ENCODE measurements at regions not wholly inside any gene's neighbourhood (a gene's known extent, or its start where the extent isn't known, plus 50 kb on each side); places are given as distances from the start of the nearest gene placed in this dataset.

DNA sequence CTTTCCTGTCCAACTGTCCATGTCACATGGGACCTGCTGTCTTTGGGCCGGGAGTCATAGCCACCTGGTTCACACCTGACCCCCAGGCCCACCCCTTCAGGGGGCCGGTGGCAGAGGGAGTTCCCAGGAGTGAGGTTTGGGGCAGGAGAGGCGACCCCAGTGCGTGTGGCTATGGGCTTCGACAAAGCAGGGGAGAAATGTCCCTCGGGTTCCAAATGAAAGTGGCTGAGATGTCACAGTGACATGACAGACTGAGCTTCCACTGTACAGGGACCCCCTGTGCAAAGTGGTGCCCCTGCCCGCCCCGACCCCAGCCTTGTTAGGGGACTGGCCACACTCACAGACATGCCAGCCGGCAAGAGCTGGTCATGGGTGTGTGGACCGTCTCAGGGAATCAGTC, 1297.0 kb downstream of the BRD1 start:
- H3K27ac Mint-ChIP-seq = no peak overlapping the region
- no peaks in the 10 kb centered on the region for H3K9me3 ChIP-seq (ENCODE audit: control insufficient read depth, insufficient read depth, low read length)
- intact Hi-C loops (cut with micrococcal nuclease) = no loop called here
- H3K27me3 Mint-ChIP-seq (ENCODE audit: low read depth in 2 of 2) = no peaks in the 10 kb centered on the region
- H3K4me1 ChIP-seq (ENCODE audit: control insufficient read depth, insufficient read depth, low read length) = no peaks in the 10 kb centered on the region
- H3K27ac ChIP-seq (ENCODE audit: low read length) = no peak overlapping the region
- no peaks in the 10 kb centered on the region for H3K9me3 Mint-ChIP-seq
- no peak for ATAC-seq
- no peaks in the 10 kb centered on the region for H3K27me3 ChIP-seq (ENCODE audit: control insufficient read depth, insufficient read depth, low read length)
- no peak for DNase-seq
- H3K4me1 Mint-ChIP-seq = no peaks in the 10 kb centered on the region
- no peaks in the 10 kb centered on the region for H3K36me3 Mint-ChIP-seq
- TF ChIP-seq, protein P1, sequence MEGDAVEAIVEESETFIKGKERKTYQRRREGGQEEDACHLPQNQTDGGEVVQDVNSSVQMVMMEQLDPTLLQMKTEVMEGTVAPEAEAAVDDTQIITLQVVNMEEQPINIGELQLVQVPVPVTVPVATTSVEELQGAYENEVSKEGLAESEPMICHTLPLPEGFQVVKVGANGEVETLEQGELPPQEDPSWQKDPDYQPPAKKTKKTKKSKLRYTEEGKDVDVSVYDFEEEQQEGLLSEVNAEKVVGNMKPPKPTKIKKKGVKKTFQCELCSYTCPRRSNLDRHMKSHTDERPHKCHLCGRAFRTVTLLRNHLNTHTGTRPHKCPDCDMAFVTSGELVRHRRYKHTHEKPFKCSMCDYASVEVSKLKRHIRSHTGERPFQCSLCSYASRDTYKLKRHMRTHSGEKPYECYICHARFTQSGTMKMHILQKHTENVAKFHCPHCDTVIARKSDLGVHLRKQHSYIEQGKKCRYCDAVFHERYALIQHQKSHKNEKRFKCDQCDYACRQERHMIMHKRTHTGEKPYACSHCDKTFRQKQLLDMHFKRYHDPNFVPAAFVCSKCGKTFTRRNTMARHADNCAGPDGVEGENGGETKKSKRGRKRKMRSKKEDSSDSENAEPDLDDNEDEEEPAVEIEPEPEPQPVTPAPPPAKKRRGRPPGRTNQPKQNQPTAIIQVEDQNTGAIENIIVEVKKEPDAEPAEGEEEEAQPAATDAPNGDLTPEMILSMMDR (IDR thresholded peaks at IDR 0.05) = no peak
- no peak overlapping the region for H3K4me3 Mint-ChIP-seq
- H3K36me3 ChIP-seq (ENCODE audit: control insufficient read depth, insufficient read depth, low read length) = no peaks in the 10 kb centered on the region
- no peak overlapping the region for H3K4me3 ChIP-seq (ENCODE audit: low read length)
- WGBS (ENCODE audit: insufficient coverage) = 84% methylated on average over 10 of the region's 10 CpGs

GRCh38 chr22:48528221-48528915, 1299.3 kb downstream of the BRD1 start:
- Histone ChIP-seq H3K27ac (ENCODE audit: low read length) (no peak overlapping the region), H3K4me1 (ENCODE audit: control insufficient read depth, insufficient read depth, low read length) (no peaks in the 10 kb centered on the region), H3K36me3 (ENCODE audit: control insufficient read depth, insufficient read depth, low read length) (no peaks in the 10 kb centered on the region), H3K4me3 (ENCODE audit: low read length) (no peak overlapping the region), H3K27me3 (ENCODE audit: control insufficient read depth, insufficient read depth, low read length) (no peaks in the 10 kb centered on the region), H3K9me3 (ENCODE audit: control insufficient read depth, insufficient read depth, low read length) (no peaks in the 10 kb centered on the region)
- Mint-ChIP-seq H3K9me3 (no peaks in the 10 kb centered on the region), H3K27ac (no peak overlapping the region), H3K27me3 (ENCODE audit: low read depth in 2 of 2) (no peaks in the 10 kb centered on the region), H3K4me3 (no peak overlapping the region), H3K4me1 (no peaks in the 10 kb centered on the region), H3K36me3 (no peaks in the 10 kb centered on the region)
- 92% methylated on average over 13 of the region's 13 CpGs for WGBS (ENCODE audit: insufficient coverage)
- DNase-seq = no peak
- intact Hi-C loops (cut with micrococcal nuclease) = no loop called here
- ATAC-seq = peak in 1 of 3 donors; percentile 5
- TF ChIP-seq, protein P1 (IDR thresholded peaks at IDR 0.05) = no peak

DNA sequence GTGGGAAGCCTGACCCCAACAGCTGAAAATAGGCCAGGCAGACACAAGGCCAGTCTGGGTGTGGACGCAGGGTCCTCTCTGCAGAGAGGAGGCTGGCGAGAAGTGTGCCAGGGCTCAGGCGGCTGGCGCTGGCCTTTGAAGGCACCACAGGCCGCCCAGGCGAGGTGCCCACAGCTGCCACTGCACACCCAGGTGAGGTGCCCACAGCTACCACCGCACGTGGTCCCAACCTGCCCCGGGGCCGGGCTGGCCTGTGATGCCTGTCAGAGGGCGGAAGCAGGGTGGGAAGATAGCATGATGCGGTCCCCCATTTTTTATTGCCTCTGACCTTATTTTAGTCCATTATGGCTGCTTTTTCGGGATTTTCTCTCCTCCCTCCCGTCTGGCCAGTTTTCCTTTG, 1303.9 kb downstream of the BRD1 start:
- H3K27me3 Mint-ChIP-seq (ENCODE audit: low read depth in 2 of 2) = no peaks in the 10 kb centered on the region
- no peak overlapping the region for H3K27ac Mint-ChIP-seq
- H3K4me3 Mint-ChIP-seq = no peak overlapping the region
- no peaks in the 10 kb centered on the region for H3K9me3 Mint-ChIP-seq
- Histone ChIP-seq H3K27me3 (ENCODE audit: control insufficient read depth, insufficient read depth, low read length) (no peaks in the 10 kb centered on the region), H3K27ac (ENCODE audit: low read length) (no peak overlapping the region), H3K9me3 (ENCODE audit: control insufficient read depth, insufficient read depth, low read length) (no peaks in the 10 kb centered on the region), H3K36me3 (ENCODE audit: control insufficient read depth, insufficient read depth, low read length) (no peaks in the 10 kb centered on the region), H3K4me1 (ENCODE audit: control insufficient read depth, insufficient read depth, low read length) (no peaks in the 10 kb centered on the region), H3K4me3 (ENCODE audit: low read length) (no peak overlapping the region)
- H3K36me3 Mint-ChIP-seq = no peaks in the 10 kb centered on the region
- ATAC-seq (no peak), DNase-seq (no peak)
- intact Hi-C loops (cut with micrococcal nuclease) = no loop called here
- 83% methylated on average over 14 of the region's 14 CpGs for WGBS (ENCODE audit: insufficient coverage)
- no peaks in the 10 kb centered on the region for H3K4me1 Mint-ChIP-seq
- TF ChIP-seq, protein P1 (IDR thresholded peaks at IDR 0.05) = no peak

DNA sequence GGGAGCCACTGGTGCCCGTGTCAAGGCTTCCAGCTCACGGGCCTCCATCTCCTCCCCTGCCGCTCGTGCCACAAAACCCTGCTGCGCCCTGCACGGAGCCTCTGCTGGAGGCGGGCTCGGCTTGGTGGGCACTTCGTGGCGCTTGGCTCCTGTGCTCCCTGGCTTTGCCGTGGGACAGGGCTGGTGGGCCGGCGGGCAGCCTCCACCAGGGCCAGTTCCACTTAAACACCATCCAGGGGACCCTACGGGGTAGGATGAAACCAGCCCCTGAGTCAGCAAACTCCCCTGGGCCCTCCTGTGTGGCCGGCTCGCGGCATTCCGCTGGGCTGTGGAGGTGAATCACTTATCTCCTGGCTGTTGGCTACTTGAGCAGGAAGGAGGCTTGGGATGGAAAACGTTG, 1304.6 kb downstream of the BRD1 start:
- Mint-ChIP-seq H3K27ac (no peak overlapping the region), H3K4me1 (no peaks in the 10 kb centered on the region)

More for the DNA sequence above, 1304.6 kb downstream of the BRD1 start:
- ATAC-seq (no peak), DNase-seq (no peak)
- TF ChIP-seq, protein P1 (IDR thresholded peaks at IDR 0.05) = no peak
- Histone ChIP-seq H3K4me3 (ENCODE audit: low read length) (no peak overlapping the region), H3K9me3 (ENCODE audit: control insufficient read depth, insufficient read depth, low read length) (no peaks in the 10 kb centered on the region), H3K27me3 (ENCODE audit: control insufficient read depth, insufficient read depth, low read length) (no peaks in the 10 kb centered on the region), H3K27ac (ENCODE audit: low read length) (no peak overlapping the region), H3K4me1 (ENCODE audit: control insufficient read depth, insufficient read depth, low read length) (no peaks in the 10 kb centered on the region), H3K36me3 (ENCODE audit: control insufficient read depth, insufficient read depth, low read length) (no peaks in the 10 kb centered on the region)
- H3K36me3 Mint-ChIP-seq = no peaks in the 10 kb centered on the region
- H3K9me3 Mint-ChIP-seq = no peaks in the 10 kb centered on the region
- H3K27me3 Mint-ChIP-seq (ENCODE audit: low read depth in 2 of 2) = no peaks in the 10 kb centered on the region
- 89% methylated on average over 19 of the region's 19 CpGs for WGBS (ENCODE audit: insufficient coverage)
- no peak overlapping the region for H3K4me3 Mint-ChIP-seq
- intact Hi-C loops (cut with micrococcal nuclease) = no loop called here
